HL-60 (cell line): ENCODE measurements at regions not wholly inside any gene's neighbourhood (a gene's known extent, or its start where the extent isn't known, plus 50 kb on each side); places are given as distances from the start of the nearest gene placed in this dataset.

Source experiments
- POLR2AphosphoS5 ChIP-seq: IDR thresholded peaks from 2 replicates; pipeline ENCODE4 v1.6.1; 2012; ENCODE audit warnings: low read depth
- REST ChIP-seq: IDR thresholded peaks from 2 replicates; pipeline ENCODE4 v1.6.1; 2012; ENCODE audit warnings: low read depth; ENCODE audit not compliant: insufficient replicate concordance
- TF ChIP-seq, protein P1 (sequence below): IDR thresholded peaks from one replicate; pipeline ENCODE4 v1.5.1; 2011; ENCODE audit warnings: low read length, control low read depth, inconsistent platforms; ENCODE audit not compliant: insufficient read depth

DNA sequence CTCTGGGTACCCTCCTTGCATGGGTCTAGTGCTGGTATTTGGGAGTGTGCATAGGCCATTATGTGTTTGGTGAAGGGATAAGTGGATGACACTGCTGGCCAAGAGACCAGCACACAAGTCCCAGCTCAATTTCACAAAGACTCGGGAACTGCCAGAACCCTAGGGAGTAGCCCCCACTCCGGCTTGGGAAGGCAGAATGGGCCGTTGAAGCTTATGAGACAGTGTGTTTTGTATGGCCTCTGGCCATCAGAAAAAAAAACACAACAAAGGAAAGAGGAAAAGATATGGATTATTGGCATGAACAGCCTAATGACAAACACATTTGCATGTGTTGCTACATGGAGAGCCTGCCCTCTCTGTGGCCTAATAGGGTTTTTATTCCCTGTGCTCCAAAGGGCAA, 144.2 kb downstream of the TTC32 start:
- TF ChIP-seq POLR2AphosphoS5 (no peak), REST (no peak)
- TF ChIP-seq, protein P1, sequence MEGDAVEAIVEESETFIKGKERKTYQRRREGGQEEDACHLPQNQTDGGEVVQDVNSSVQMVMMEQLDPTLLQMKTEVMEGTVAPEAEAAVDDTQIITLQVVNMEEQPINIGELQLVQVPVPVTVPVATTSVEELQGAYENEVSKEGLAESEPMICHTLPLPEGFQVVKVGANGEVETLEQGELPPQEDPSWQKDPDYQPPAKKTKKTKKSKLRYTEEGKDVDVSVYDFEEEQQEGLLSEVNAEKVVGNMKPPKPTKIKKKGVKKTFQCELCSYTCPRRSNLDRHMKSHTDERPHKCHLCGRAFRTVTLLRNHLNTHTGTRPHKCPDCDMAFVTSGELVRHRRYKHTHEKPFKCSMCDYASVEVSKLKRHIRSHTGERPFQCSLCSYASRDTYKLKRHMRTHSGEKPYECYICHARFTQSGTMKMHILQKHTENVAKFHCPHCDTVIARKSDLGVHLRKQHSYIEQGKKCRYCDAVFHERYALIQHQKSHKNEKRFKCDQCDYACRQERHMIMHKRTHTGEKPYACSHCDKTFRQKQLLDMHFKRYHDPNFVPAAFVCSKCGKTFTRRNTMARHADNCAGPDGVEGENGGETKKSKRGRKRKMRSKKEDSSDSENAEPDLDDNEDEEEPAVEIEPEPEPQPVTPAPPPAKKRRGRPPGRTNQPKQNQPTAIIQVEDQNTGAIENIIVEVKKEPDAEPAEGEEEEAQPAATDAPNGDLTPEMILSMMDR: no peak
